ENCODE measurements at regions not wholly inside any gene's neighbourhood (a gene's known extent, or its start where the extent isn't known, plus 50 kb on each side); places are given as distances from the start of the nearest gene placed in this dataset.
"Not testable (repeated sequence)": the region's sequence is repeated elsewhere in the genome, so short reads cannot be mapped to it uniquely, and the experiment has no call there.

- FAIRE-seq: no peak
- no peak for DNase-seq (ENCODE audit: low spot score)
These were observed 223.2 kb downstream of the PCSK1 start for GRCh38 chr5:96209829-96210228.

DNA sequence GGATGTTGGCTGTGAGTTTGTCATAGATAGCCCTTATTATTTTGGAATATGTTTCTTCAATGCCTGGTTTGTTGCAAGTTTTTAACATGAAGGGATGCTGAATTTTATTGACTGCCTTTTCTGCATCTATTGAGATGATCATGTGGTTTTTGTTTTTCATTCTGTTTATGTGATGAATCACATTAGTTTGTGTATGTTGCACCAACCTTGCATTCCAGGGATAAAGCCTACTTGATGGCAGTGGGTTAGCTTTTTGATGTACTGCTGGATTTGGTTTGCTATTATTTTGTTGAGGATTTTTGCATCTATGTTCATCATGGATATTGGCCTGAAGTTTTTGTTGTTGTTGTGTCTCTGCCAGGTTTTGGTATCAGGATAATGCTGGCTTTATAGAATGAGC, 225.6 kb downstream of the PCSK1 start:
- DNase-seq (ENCODE audit: low spot score): no peak
- FAIRE-seq: no peak

- DNase-seq (ENCODE audit: low spot score) (no peak), FAIRE-seq (no peak)
These were observed 229.3 kb downstream of the PCSK1 start for GRCh38 chr5:96203761-96204160.

- FAIRE-seq: no peak
These were observed 231.5 kb downstream of the PCSK1 start for GRCh38 chr5:96201503-96201902.

DNA sequence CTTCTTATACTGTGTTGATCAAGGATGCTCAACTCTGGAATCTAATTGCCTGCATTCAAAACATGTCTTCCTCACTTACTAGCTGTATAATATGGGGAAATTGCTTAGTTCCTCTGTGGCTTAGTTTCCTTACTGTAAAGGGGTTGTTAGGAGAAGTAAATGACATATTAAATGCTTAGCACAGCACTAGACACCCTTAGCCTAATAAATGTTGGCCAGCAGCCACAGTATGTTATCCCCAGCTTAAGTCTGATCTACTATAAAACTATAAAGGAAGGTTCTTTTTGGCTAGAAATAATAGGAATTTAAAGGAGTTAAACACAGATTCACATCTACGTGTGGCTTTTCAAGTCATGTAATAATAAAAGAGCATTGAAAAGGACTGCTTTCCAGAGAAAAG, 232.4 kb downstream of the PCSK1 start:
- DNase-seq (ENCODE audit: low spot score) (no peak), FAIRE-seq (no peak)

More at GRCh38 chr5:96201503-96201902, 231.5 kb downstream of the PCSK1 start:
- DNase-seq (ENCODE audit: low spot score): no peak

GRCh38 chr5:96199713-96200183, 233.3 kb downstream of the PCSK1 start:
- DNase-seq (ENCODE audit: low spot score): no peak
- FAIRE-seq: no peak

DNA sequence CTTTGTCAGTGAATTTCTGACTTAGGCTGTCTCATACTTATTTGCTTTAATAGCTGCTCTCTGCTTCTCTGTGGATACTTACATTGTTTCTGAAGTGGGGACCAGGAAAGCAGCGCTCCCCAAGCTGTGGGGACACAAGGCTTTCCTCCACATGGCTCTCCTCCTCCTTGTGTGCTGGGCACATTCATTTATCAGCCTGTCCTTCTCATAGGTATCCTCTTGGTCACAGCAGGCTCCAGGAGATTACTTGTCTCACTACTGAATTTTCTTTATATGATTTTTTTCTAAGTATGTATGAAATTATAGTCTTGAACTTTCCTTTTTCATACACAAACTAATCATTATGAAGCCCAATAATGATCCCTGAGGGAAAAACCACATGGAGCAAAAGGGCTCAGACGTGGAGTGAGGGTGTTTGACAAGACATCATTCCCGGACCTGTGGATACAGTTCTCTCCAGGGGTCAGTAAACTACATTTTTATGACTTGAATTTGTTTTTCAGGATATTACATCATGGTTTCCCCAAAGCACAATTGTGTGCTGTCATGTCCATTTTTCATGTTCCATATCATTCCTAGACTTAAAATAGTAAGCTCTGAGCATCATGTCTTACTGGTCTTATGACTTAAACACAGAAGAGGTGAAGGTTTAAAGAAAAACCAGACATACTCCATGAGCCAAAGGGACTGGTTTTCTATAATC, 234.5 kb downstream of the PCSK1 start:
- no peak for FAIRE-seq
- no peak for DNase-seq (ENCODE audit: low spot score)

GRCh38 chr5:96197767-96198166, 235.3 kb downstream of the PCSK1 start:
- DNase-seq (ENCODE audit: low spot score); FAIRE-seq: not testable (repeated sequence)

- no peak for DNase-seq (ENCODE audit: low spot score)
These were observed 235.7 kb upstream of the ELL2 start for GRCh38 chr5:96197347-96197746.

GRCh38 chr5:96196890-96197289, 235.2 kb upstream of the ELL2 start:
- FAIRE-seq: no peak
- DNase-seq (ENCODE audit: low spot score): no peak

More at GRCh38 chr5:96197347-96197746, 235.7 kb upstream of the ELL2 start:
- no peak for FAIRE-seq

GRCh38 chr5:96196407-96196806, 234.8 kb upstream of the ELL2 start:
- DNase-seq (ENCODE audit: low spot score): no peak
- no peak for FAIRE-seq

GRCh38 chr5:96195123-96195522, 233.5 kb upstream of the ELL2 start:
- DNase-seq (ENCODE audit: low spot score) (no peak), FAIRE-seq (no peak)

DNA sequence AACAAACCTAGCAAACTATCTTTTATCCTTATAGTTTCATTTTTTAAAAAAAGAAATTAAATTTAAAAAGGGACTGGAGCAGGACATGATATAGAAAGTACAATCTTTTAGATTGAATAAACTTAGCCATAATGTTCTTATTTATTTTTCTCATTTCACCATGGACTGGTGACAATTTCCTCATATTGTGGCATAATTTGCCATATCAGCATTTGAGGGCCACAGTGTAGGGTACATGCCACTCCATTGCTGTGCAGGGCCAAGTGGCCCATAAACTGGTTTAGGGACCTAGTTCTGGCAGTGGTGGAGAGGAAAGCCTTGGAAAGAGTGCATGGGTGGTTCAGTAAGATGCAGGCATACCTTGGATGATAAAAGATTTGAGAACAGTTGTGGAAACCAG, 232.9 kb upstream of the ELL2 start:
- DNase-seq (ENCODE audit: low spot score) (no peak), FAIRE-seq (no peak)

- DNase-seq (ENCODE audit: low spot score) (no peak), FAIRE-seq (no peak)
These were observed 232.3 kb upstream of the ELL2 start for GRCh38 chr5:96193946-96194345.

- FAIRE-seq: no peak
- no peak for DNase-seq (ENCODE audit: low spot score)
These were observed 228.3 kb upstream of the ELL2 start for GRCh38 chr5:96189987-96190386.

- FAIRE-seq (no peak), DNase-seq (ENCODE audit: low spot score) (no peak)
These were observed 227.6 kb upstream of the ELL2 start for GRCh38 chr5:96189028-96189826.

DNA sequence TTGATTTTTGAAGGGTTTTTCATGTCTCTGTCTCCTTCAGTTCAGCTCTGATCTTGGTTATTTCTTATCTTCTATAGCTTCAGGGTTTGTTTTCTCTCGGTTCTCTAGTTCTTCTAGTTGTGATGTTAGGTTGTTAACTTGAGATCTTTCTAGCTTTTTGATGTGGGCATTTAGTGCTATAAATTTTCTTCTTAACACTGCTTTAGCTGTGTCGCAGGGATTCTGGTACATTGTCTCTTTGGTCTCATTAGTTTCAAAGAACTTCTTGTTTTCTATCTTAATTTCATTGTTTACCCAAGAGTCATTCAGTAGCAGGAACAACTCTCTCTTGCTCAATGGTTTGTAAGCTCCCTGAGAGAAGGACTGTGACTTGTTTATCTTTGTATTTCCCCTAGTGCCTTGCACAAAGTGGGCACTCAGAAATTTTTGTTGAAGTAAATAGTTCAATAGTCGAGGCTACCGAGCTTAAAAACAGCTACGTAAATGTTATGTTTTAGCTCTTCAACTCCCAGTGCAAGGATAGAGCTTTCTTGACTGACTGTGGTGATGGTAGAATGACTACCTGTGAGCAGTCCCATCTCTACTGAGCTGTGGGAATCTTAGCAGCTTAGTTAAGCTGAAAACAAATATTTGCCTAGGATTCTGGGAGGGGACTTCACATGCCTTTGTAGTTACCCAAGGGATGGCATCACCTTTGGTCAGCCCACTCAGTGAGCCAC, 225.8 kb upstream of the ELL2 start:
- FAIRE-seq (no peak), DNase-seq (ENCODE audit: low spot score) (no peak)

DNA sequence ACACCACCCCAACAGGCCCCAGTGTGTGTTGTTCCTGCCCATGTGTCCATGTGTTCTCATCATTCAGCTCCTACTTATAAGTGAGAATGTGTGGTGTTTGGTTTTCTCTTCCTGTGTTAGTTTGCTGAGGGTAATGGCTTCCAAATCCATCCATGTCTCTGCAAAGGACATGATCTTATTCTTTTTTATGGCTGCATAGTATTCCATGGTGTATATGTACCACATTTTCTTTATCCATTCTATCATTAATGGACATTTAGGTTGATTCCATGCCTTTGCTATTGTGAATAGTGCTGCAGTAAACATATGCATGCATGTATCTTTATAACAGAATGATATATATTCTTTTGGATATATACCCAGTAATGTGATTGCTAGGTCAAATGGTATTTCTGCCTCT, 222.9 kb upstream of the ELL2 start:
- not testable (repeated sequence) for FAIRE-seq; DNase-seq (ENCODE audit: low spot score)

- DNase-seq (ENCODE audit: low spot score) (no peak), FAIRE-seq (no peak)
These were observed 219.2 kb upstream of the ELL2 start for GRCh38 chr5:96180684-96181435.

GRCh38 chr5:96177303-96177869, 215.7 kb upstream of the ELL2 start:
- FAIRE-seq: peak; percentile 65
- DNase-seq (ENCODE audit: low spot score): peak; percentile 49

DNA sequence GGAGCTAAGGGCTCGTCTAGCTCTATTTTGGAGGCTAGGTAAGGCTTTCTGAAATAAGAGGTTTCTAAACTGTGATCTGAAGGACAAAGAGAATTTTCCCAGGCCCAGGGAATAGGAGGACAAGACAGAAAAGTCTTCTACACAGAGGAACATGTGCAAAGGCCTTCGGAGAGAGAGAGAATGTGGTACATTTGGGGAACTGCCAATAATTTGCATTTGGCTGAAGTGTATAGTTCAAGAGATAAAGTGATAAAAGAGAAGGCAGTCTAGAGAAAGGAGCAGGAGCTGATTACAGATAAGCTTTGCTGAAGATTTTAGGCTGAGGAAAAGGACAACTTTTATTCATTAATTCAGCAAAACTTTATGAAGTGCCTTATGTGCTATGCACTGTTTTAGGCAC, 214.4 kb upstream of the ELL2 start:
- DNase-seq (ENCODE audit: low spot score) (no peak), FAIRE-seq (no peak)

Measured in RCC 7860 (cell line).